H1 (cell line): ENCODE measurements at regions not wholly inside any gene's neighbourhood (a gene's known extent, or its start where the extent isn't known, plus 50 kb on each side); places are given as distances from the start of the nearest gene placed in this dataset.

Experiments
- CTCF ChIA-PET: fragments of 300-600 bp; sonication (Branson Sonifier 250); formaldehyde crosslinking; loops from one replicate; lab custom pipeline; 2021; ENCODE audit not compliant: partially characterized antibody; lab: Charles Lee
- POLR2A ChIA-PET: fragments of 300-600 bp; sonication (Branson Sonifier 250); formaldehyde crosslinking; loops from one replicate; lab custom pipeline; 2021; ENCODE audit warnings: inconsistent platforms; ENCODE audit not compliant: partially characterized antibody; lab: Charles Lee
- DNase-seq, 2 experiments: peaks; one replicate each; pipeline versions ENCODE4 v3.0.0 to v3.0.0-alpha.2; 2010 to 2022; ENCODE audit warnings: low spot score in 2 of 2, low read depth in 1 of 2, mixed read lengths in 1 of 2
- FAIRE-seq: peaks from 2 replicates; lab custom pipeline; 2011; peaks lifted over from hg19 to GRCh38; lab: Jason Lieb, UNC
- H2AFZ ChIP-seq: 2 replicates; pipeline ENCODE4 v1.8.1; 2012; ENCODE audit warnings: low read length, inconsistent platforms
- H2AK5ac ChIP-seq: 2 replicates; pipeline ENCODE4 v1.6.1; 2013; ENCODE audit warnings: low read depth, low read length
- H2BK120ac ChIP-seq: replicated peaks from 2 replicates; pipeline ENCODE3; 2013; ENCODE audit warnings: low read depth, low read length, inconsistent platforms
- H2BK12ac ChIP-seq: 2 replicates; pipeline ENCODE4 v1.6.1; 2013; ENCODE audit warnings: low read depth, low read length
- H2BK15ac ChIP-seq: 2 replicates; pipeline ENCODE4 v1.6.1; 2013; ENCODE audit warnings: low read length
- H2BK20ac ChIP-seq: 2 replicates; pipeline ENCODE4 v1.6.1; 2013; ENCODE audit warnings: low read length
- H2BK5ac ChIP-seq: 2 replicates; pipeline ENCODE4 v1.6.1; 2013; ENCODE audit warnings: low read depth, low read length
- H3K14ac ChIP-seq: 2 replicates; pipeline ENCODE4 v1.6.1; 2013; ENCODE audit warnings: inconsistent platforms; ENCODE audit not compliant: insufficient read length
- H3K18ac ChIP-seq: 2 replicates; pipeline ENCODE4 v1.6.1; 2013; ENCODE audit warnings: low read length; ENCODE audit errors: extremely low read depth
- H3K23ac ChIP-seq: 2 replicates; pipeline ENCODE4 v1.6.1; 2013; ENCODE audit warnings: inconsistent platforms; ENCODE audit not compliant: insufficient read length
- H3K23me2 ChIP-seq: 2 replicates; pipeline ENCODE4 v1.6.1; 2013; ENCODE audit warnings: low read depth, low read length
- H3K27ac ChIP-seq: 2 replicates; pipeline ENCODE4 v1.6.1; 2011; ENCODE audit warnings: low read depth, low read length, inconsistent platforms
- H3K27me3 ChIP-seq, 4 experiments: replicated peaks in 1 of 4; 1 replicate in 1 of 4; 2 replicates in 3 of 4; pipeline versions ENCODE4 v1.6.1 to v1.8.1; 2011 to 2013; ENCODE audit warnings: low read length in 3 of 4, mild to moderate bottlenecking in 3 of 4, inconsistent platforms in 2 of 4, mixed read lengths in 2 of 4, moderate library complexity in 1 of 4; ENCODE audit not compliant: control insufficient read depth in 3 of 4, insufficient read depth in 3 of 4; ENCODE audit errors: extremely low read depth in 1 of 4
- H3K36me3 ChIP-seq, 4 experiments: 2 replicates each; pipeline versions ENCODE4 v1.6.1 to v1.8.1; 2011 to 2013; ENCODE audit warnings: mild to moderate bottlenecking in 4 of 4, low read length in 3 of 4, moderate library complexity in 2 of 4, control low read depth in 1 of 4, inconsistent platforms in 1 of 4; ENCODE audit not compliant: insufficient read depth in 4 of 4, control insufficient read depth in 2 of 4
- H3K4ac ChIP-seq: replicated peaks from 2 replicates; pipeline ENCODE3; 2013; ENCODE audit warnings: low read length, low read depth, mixed read lengths, inconsistent platforms; ENCODE audit not compliant: insufficient read length
- H3K4me1 ChIP-seq, 4 experiments: replicated peaks in 1 of 4; 1 replicate in 1 of 4; 2 replicates in 3 of 4; pipeline versions ENCODE4 v1.6.1 to v1.8.1; 2011 to 2013; ENCODE audit warnings: low read length in 3 of 4, inconsistent platforms in 2 of 4, mixed read lengths in 1 of 4; ENCODE audit not compliant: insufficient read depth in 4 of 4, control insufficient read depth in 3 of 4
- H3K4me2 ChIP-seq, 2 experiments: 2 replicates each; pipeline versions ENCODE4 v1.6.1 to v1.8.1; 2011 to 2013; ENCODE audit warnings: low read depth in 2 of 2, low read length in 2 of 2, control low read depth in 1 of 2, inconsistent platforms in 1 of 2, mild to moderate bottlenecking in 1 of 2; ENCODE audit not compliant: insufficient read depth in 1 of 2
- H3K4me3 ChIP-seq, 4 experiments: fragments of 200-600, 300-600 bp in 1 of 4; sonication (generic), shearing (Covaris generic), sonication (Bioruptor Twin) in 1 of 4; 2 replicates each; pipeline versions ENCODE4 v1.5.1 to v1.8.1; 2011 to 2016; ENCODE audit warnings: low read length in 4 of 4, low read depth in 3 of 4, control low read depth in 2 of 4, inconsistent platforms in 2 of 4, mild to moderate bottlenecking in 2 of 4, mixed read lengths in 1 of 4, moderate library complexity in 1 of 4; ENCODE audit not compliant: insufficient read depth in 2 of 4; ENCODE audit errors: extremely low read depth in 1 of 4
- H3K56ac ChIP-seq: replicated peaks from 2 replicates; pipeline ENCODE3; 2013; ENCODE audit warnings: low read depth, mild to moderate bottlenecking, mixed read lengths, low read length, inconsistent platforms; ENCODE audit not compliant: insufficient read length
- H3K79me1 ChIP-seq: 2 replicates; pipeline ENCODE4 v1.6.1; 2013; ENCODE audit warnings: low read depth, low read length, control low read depth
- H3K79me2 ChIP-seq, 2 experiments: 2 replicates each; pipeline versions ENCODE4 v1.6.1 to v1.8.1; 2012 to 2013; ENCODE audit warnings: low read length in 2 of 2, mild to moderate bottlenecking in 2 of 2, inconsistent platforms in 1 of 2; ENCODE audit not compliant: insufficient read depth in 2 of 2, control insufficient read depth in 1 of 2
- H3K9ac ChIP-seq, 4 experiments: replicated peaks in 1 of 4; 1 replicate in 1 of 4; 2 replicates in 3 of 4; pipeline versions ENCODE4 v1.6.1 to v1.8.1; 2011 to 2013; ENCODE audit warnings: low read depth in 3 of 4, low read length in 3 of 4, control low read depth in 2 of 4, mild to moderate bottlenecking in 2 of 4, moderate library complexity in 2 of 4, inconsistent platforms in 1 of 4; ENCODE audit errors: extremely low read depth in 1 of 4
- H3K9me3 ChIP-seq, 2 experiments: 2 replicates each; pipeline versions ENCODE4 v1.6.1 to v1.8.1; 2012 to 2013; ENCODE audit warnings: mild to moderate bottlenecking in 2 of 2, moderate library complexity in 2 of 2, control low read depth in 1 of 2, inconsistent platforms in 1 of 2, low read depth in 1 of 2, low read length in 1 of 2, mixed read lengths in 1 of 2; ENCODE audit not compliant: insufficient read depth in 2 of 2
- H4K20me1 ChIP-seq, 2 experiments: replicated peaks in 1 of 2; 2 replicates each; pipeline versions ENCODE3 to v1.8.1; 2011 to 2013; ENCODE audit warnings: inconsistent platforms in 2 of 2, low read length in 2 of 2, mild to moderate bottlenecking in 1 of 2; ENCODE audit not compliant: insufficient read depth in 2 of 2, control insufficient read depth in 1 of 2
- H4K5ac ChIP-seq: 2 replicates; pipeline ENCODE4 v1.6.1; 2013; ENCODE audit warnings: low read length, low read depth, mixed read lengths, inconsistent platforms; ENCODE audit not compliant: insufficient read length
- H4K8ac ChIP-seq: 2 replicates; pipeline ENCODE4 v1.8.0; 2013; ENCODE audit warnings: mild to moderate bottlenecking, moderate library complexity, low read length, inconsistent platforms; ENCODE audit not compliant: insufficient read depth; ENCODE audit errors: extremely low read depth
- H4K91ac ChIP-seq: replicated peaks from 2 replicates; pipeline ENCODE3; 2013; ENCODE audit warnings: low read length, mixed read lengths, inconsistent platforms; ENCODE audit not compliant: insufficient read length
- PHF8 ChIP-seq: fragments of 200-600 bp; sonication (generic); conservative IDR thresholded peaks from 2 replicates; pipeline ENCODE4 v1.7.1; 2012; ENCODE audit warnings: low read depth, mild to moderate bottlenecking, inconsistent platforms, low read length, moderate library complexity
- SP2 ChIP-seq: IDR thresholded peaks from 2 replicates; pipeline ENCODE4 v1.6.1; 2012; ENCODE audit warnings: mild to moderate bottlenecking, low read length, inconsistent platforms
- WGBS, 2 experiments: shearing (Covaris generic) in 1 of 2; methylation state at CpG; one replicate each; pipeline versions ENCODE4 v1.1.6 to v1.1.7; 2013 to 2015; ENCODE audit warnings: low lambda C conversion rate in 2 of 2, mixed read lengths in 2 of 2, inconsistent platforms in 1 of 2, low coverage in 1 of 2, missing lambda C conversion rate in 1 of 2; ENCODE audit not compliant: insufficient replicate concordance in 2 of 2, insufficient coverage in 1 of 2, insufficient read length in 1 of 2; ENCODE audit errors: extremely low coverage in 1 of 2, missing lambda C conversion rate in 1 of 2; 5-methylcytosine and 5-hydroxymethylcytosine counted together

GRCh38 chr5:1593903-1594356, 70.2 kb upstream of the LPCAT1 start:
- H3K4ac ChIP-seq = no peak overlapping the region
- H2BK5ac ChIP-seq = no peak overlapping the region
- no peak for TF ChIP-seq SP2
- peak; percentile 42; the same call in 1 of the 2 replicates for TF ChIP-seq PHF8
- no peak overlapping the region for H2BK20ac ChIP-seq
- peak overlapping the region; percentile 46 for H3K56ac ChIP-seq
- ChIA-PET POLR2A (interaction anchor here (0.8 to 1.7 kb wide), 8 partner anchors 10 to 114 kb away, joined by 3 to 5 read pairs (median 3); no protein-coding TSS in a partner anchor), CTCF (interaction anchor here (0.6 to 2.7 kb wide), 13 partner anchors 9 to 1156 kb away, joined by 3 to 10 read pairs (median 4); no protein-coding TSS in a partner anchor)
- no peaks in the 10 kb centered on the region for H3K79me1 ChIP-seq
- H3K4me3 ChIP-seq = peak overlapping the region; percentile 61 to 82 (median 72)
- DNase-seq (no peak), FAIRE-seq (no peak)
- peaks cover 0 to 2% (median 0%) of the 10 kb centered on the region in 4 experiments; a peak in 2 of 7 replicates for H3K4me1 ChIP-seq
- H3K9me3 ChIP-seq = no peaks in the 10 kb centered on the region
- H3K9ac ChIP-seq = peak overlapping the region; percentile 34 to 73 (median 53); a peak in 6 of 7 replicates
- H3K23me2 ChIP-seq = peaks cover 2% of the 10 kb centered on the region; the same call in 1 of the 2 replicates
- no peak overlapping the region; the same call in 1 of the 2 replicates for H3K18ac ChIP-seq
- H2BK120ac ChIP-seq = no peak overlapping the region
- H4K20me1 ChIP-seq = no peaks in the 10 kb centered on the region
- no peaks in the 10 kb centered on the region for H3K27me3 ChIP-seq
- no peak overlapping the region for H3K23ac ChIP-seq
- H3K14ac ChIP-seq = no peak overlapping the region
- 15% methylated on average over 21 of the region's 32 CpGs; no CpG with 5 or more reads in 1 of the 2 experiments for WGBS, 2 experiments
- H4K8ac ChIP-seq = peak overlapping the region; percentile 28
- H3K4me2 ChIP-seq = peak overlapping the region; percentile 91 to 92
- no peak overlapping the region for H2BK15ac ChIP-seq
- H2AFZ ChIP-seq = no peak overlapping the region
- peak overlapping the region; percentile 21 for H4K5ac ChIP-seq
- H3K79me2 ChIP-seq = no peaks in the 10 kb centered on the region; a peak in 1 of 4 replicates
- no peak overlapping the region for H2BK12ac ChIP-seq
- peaks cover 0 to 16% (median 2%) of the 10 kb centered on the region in 4 experiments; a peak in 4 of 8 replicates for H3K36me3 ChIP-seq
- H3K27ac ChIP-seq = no peak overlapping the region
- H2AK5ac ChIP-seq = no peak overlapping the region
- no peak overlapping the region for H4K91ac ChIP-seq
